GM12878 (cell line): ENCODE measurements at regions not wholly inside any gene's neighbourhood (a gene's known extent, or its start where the extent isn't known, plus 50 kb on each side); places are given as distances from the start of the nearest gene placed in this dataset.

Experiments
- BRCA1 ChIP-seq: IDR thresholded peaks from 2 replicates; pipeline ENCODE4 v1.6.1; 2011; ENCODE audit warnings: low read depth, low read length, improper control_type of control experiment
- CHD1 ChIP-seq: IDR thresholded peaks from 2 replicates; pipeline ENCODE4 v1.6.1; 2012; ENCODE audit warnings: low read depth, low read length, improper control_type of control experiment
- EGR1 ChIP-seq, 2 experiments: IDR thresholded peaks; 1 replicate in 1 of 2; 2 replicates in 1 of 2; pipeline ENCODE4 v1.6.1; 2011 to 2012; ENCODE audit warnings: low read depth in 2 of 2, low read length in 2 of 2, borderline replicate concordance in 1 of 2, mild to moderate bottlenecking in 1 of 2, moderate library complexity in 1 of 2
- FOXK2 ChIP-seq: fragments of 450-650 bp; IDR thresholded peaks from 2 replicates; pipeline ENCODE4 v1.6.1; 2017; ENCODE audit warnings: mild to moderate bottlenecking, moderate library complexity
- MTA2 ChIP-seq: fragments of 450-650 bp; IDR thresholded peaks from 2 replicates; pipeline ENCODE4 v1.6.1; 2016; ENCODE audit warnings: low read depth, mild to moderate bottlenecking, moderate library complexity
- PAX5 ChIP-seq: IDR thresholded peaks from 2 replicates; pipeline ENCODE4 v1.6.1; 2011; ENCODE audit warnings: low read depth, low read length, borderline replicate concordance
- POLR2A ChIP-seq: IDR thresholded peaks from 2 replicates; pipeline ENCODE4 v1.6.1; 2011; ENCODE audit warnings: low read depth, mild to moderate bottlenecking, low read length
- YY1 ChIP-seq: IDR thresholded peaks from 2 replicates; pipeline ENCODE4 v1.6.1; 2011; ENCODE audit warnings: low read depth, mild to moderate bottlenecking, low read length

DNA sequence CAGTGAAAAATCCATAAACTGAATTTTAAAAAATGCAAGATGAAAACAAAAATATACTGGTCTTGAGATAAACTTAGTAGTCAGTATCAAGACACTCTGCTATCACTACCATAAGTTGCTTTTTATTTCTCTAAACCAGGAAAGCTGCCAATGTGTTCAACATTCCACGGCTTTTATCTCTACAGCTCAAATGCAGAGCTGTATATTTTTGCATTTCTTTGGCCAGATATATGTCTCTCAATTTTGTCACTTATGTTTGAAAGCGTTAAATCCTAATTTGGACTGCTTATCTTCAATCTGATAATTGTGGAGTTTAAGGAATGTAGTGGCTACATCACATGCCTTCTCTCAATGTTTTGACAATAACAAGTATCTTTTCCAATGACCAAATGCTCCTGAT lies 609.5 kb downstream of the EPHA4 start:
- no peak for TF ChIP-seq CHD1
- TF ChIP-seq EGR1 (IDR thresholded peaks at IDR 0.05; ENCODE audit: borderline replicate concordance in 1 of 2, low read depth in 2 of 2, low read length in 2 of 2), result no peak
- no peak for TF ChIP-seq YY1
- TF ChIP-seq BRCA1, result no peak
- TF ChIP-seq POLR2A, result no peak
- TF ChIP-seq FOXK2, result no peak
- TF ChIP-seq PAX5, result no peak
- no peak for TF ChIP-seq MTA2
